ENCODE measurements at regions not wholly inside any gene's neighbourhood (a gene's known extent, or its start where the extent isn't known, plus 50 kb on each side); places are given as distances from the start of the nearest gene placed in this dataset.

GRCh38 chr5:166166071-166166470 lies 2125.4 kb upstream of the WWC1 start:
- Histone ChIP-seq H3K27me3 (ENCODE audit: insufficient read depth, low read length) (no peaks in the 10 kb centered on the region), H3K27ac (ENCODE audit: low read depth, low read length) (no peak overlapping the region), H2AFZ (ENCODE audit: low read length) (no peak overlapping the region), H3K79me2 (ENCODE audit: insufficient read depth, low read length) (no peaks in the 10 kb centered on the region), H3K36me3 (ENCODE audit: insufficient read depth, low read length) (no peaks in the 10 kb centered on the region), H3K4me2 (ENCODE audit: insufficient read depth, low read length) (no peak overlapping the region), H4K20me1 (ENCODE audit: insufficient read depth, low read length) (no peaks in the 10 kb centered on the region), H3K4me1 (ENCODE audit: insufficient read depth, low read length) (no peaks in the 10 kb centered on the region), H3K4me3 (ENCODE audit: insufficient read depth, low read length) (no peak overlapping the region), H3K9me3 (ENCODE audit: low read depth, low read length) (no peaks in the 10 kb centered on the region)
- no peak for DNase-seq (ENCODE audit: insufficient read length, low spot score, missing footprints)
- TF ChIP-seq CTCF (IDR thresholded peaks at IDR 0.05; ENCODE audit: extremely low read depth, low read depth, low read length), result no peak

DNA sequence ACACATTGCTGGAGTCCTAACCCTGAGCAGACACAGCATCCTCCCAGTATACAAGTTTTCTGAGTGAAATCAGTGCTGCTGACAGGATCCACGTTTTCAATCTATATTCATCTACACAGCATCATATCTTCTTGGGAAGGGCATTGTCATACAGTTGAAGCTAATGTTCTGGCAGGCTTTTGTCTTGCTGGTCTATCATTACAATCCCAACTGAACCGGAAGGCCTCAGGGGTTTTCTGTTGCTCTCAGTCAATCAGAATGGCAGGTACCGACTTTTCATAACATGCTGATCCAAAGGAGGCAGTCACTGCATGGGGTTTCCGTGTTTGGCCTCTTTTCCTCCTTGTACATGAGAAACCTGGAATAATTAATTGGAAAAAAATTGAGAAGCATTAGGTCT lies 2118.8 kb upstream of the WWC1 start:
- H3K36me3 ChIP-seq (ENCODE audit: insufficient read depth, low read length), result no peaks in the 10 kb centered on the region

DNA sequence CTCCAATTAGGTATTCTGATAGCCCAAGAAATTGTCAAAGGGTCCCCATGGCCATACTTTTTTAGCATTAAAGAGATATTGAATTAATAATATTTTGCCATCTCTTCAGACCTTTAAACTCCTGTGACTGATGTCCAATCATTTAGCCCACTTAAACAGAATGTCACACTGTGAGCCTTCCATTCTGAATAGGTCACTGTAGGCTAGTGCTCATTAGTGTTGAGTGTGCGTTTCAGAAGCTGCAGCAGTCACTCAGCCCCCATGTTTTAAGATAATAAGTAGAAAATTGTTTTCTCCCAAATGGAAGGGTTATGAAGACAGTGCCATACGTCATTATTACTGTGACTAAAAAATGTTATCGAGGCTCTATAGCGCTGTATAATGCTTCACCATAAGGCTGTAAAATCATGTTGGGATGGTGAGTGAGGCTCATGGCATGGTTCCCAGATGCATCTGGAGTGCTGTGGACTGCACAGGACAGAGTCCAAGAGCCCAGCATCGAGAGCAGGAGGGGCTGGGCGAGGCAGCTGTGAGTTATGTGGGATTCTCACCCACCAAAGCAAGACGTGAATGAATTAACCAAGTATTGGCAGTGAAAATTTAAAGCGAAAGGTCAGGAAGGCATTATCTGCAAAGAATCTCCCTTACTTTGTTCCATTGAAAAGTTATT lies 2112.9 kb upstream of the WWC1 start:
- no peak for DNase-seq (ENCODE audit: insufficient read length, low spot score, missing footprints)
- H2AFZ ChIP-seq (ENCODE audit: low read length), result no peak overlapping the region
- no peaks in the 10 kb centered on the region for H3K79me2 ChIP-seq (ENCODE audit: insufficient read depth, low read length)
- no peak overlapping the region for H3K4me3 ChIP-seq (ENCODE audit: insufficient read depth, low read length)
- H4K20me1 ChIP-seq (ENCODE audit: insufficient read depth, low read length), result no peaks in the 10 kb centered on the region
- peaks cover 5% of the 10 kb centered on the region for H3K9me3 ChIP-seq (ENCODE audit: low read depth, low read length)
- no peak overlapping the region for H3K27ac ChIP-seq (ENCODE audit: low read depth, low read length)
- H3K4me2 ChIP-seq (ENCODE audit: insufficient read depth, low read length), result no peak overlapping the region
- H3K4me1 ChIP-seq (ENCODE audit: insufficient read depth, low read length), result no peaks in the 10 kb centered on the region
- no peaks in the 10 kb centered on the region for H3K36me3 ChIP-seq (ENCODE audit: insufficient read depth, low read length)
- no peaks in the 10 kb centered on the region for H3K27me3 ChIP-seq (ENCODE audit: insufficient read depth, low read length)
- TF ChIP-seq CTCF (IDR thresholded peaks at IDR 0.05; ENCODE audit: extremely low read depth, low read depth, low read length), result no peak

More for the DNA sequence above, 2118.8 kb upstream of the WWC1 start:
- Histone ChIP-seq H3K27me3 (ENCODE audit: insufficient read depth, low read length) (no peaks in the 10 kb centered on the region), H3K4me2 (ENCODE audit: insufficient read depth, low read length) (no peak overlapping the region), H3K27ac (ENCODE audit: low read depth, low read length) (no peak overlapping the region), H3K4me1 (ENCODE audit: insufficient read depth, low read length) (no peaks in the 10 kb centered on the region), H3K9me3 (ENCODE audit: low read depth, low read length) (peaks cover 5% of the 10 kb centered on the region), H3K79me2 (ENCODE audit: insufficient read depth, low read length) (no peaks in the 10 kb centered on the region), H2AFZ (ENCODE audit: low read length) (no peak overlapping the region), H3K4me3 (ENCODE audit: insufficient read depth, low read length) (no peak overlapping the region), H4K20me1 (ENCODE audit: insufficient read depth, low read length) (no peaks in the 10 kb centered on the region)
- no peak for DNase-seq (ENCODE audit: insufficient read length, low spot score, missing footprints)
- no peak for TF ChIP-seq CTCF (IDR thresholded peaks at IDR 0.05; ENCODE audit: extremely low read depth, low read depth, low read length)

DNA sequence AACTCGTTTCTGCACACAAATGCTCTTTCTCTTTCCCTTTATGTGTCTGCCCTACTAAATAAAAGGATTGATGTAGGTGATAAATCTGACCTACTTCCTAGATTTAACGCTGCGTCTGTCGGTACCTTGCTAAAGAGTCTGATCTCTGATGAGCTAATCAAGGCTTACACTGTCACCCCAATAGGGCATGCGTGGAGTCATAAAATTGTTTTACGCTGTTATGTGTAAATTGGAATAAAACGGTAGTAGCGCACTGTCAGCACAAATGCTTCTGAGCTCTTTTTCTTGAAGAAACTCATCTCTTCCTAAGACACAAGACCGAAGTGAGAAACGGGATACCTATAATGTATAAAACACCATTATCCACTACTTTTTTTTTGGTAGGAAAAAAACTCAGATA lies 2106.3 kb upstream of the WWC1 start:
- Histone ChIP-seq H3K27ac (ENCODE audit: low read depth, low read length) (no peak overlapping the region), H3K4me3 (ENCODE audit: insufficient read depth, low read length) (no peak overlapping the region), H3K9me3 (ENCODE audit: low read depth, low read length) (no peaks in the 10 kb centered on the region), H3K36me3 (ENCODE audit: insufficient read depth, low read length) (no peaks in the 10 kb centered on the region), H3K4me1 (ENCODE audit: insufficient read depth, low read length) (no peaks in the 10 kb centered on the region), H2AFZ (ENCODE audit: low read length) (no peak overlapping the region), H3K79me2 (ENCODE audit: insufficient read depth, low read length) (no peaks in the 10 kb centered on the region), H3K27me3 (ENCODE audit: insufficient read depth, low read length) (no peaks in the 10 kb centered on the region), H3K4me2 (ENCODE audit: insufficient read depth, low read length) (no peak overlapping the region), H4K20me1 (ENCODE audit: insufficient read depth, low read length) (no peaks in the 10 kb centered on the region)
- no peak for DNase-seq (ENCODE audit: insufficient read length, low spot score, missing footprints)
- TF ChIP-seq CTCF (IDR thresholded peaks at IDR 0.05; ENCODE audit: extremely low read depth, low read depth, low read length), result no peak
